K562 (cell line): ENCODE measurements at regions not wholly inside any gene's neighbourhood (a gene's known extent, or its start where the extent isn't known, plus 50 kb on each side); places are given as distances from the start of the nearest gene placed in this dataset.

Experiments
- RFX5 ChIP-seq: IDR thresholded peaks from 2 replicates; pipeline ENCODE4 v1.6.1; 2011; ENCODE audit warnings: low read depth, mild to moderate bottlenecking, improper control_type of control experiment, low read length
- TF ChIP-seq, protein P1 (sequence below): fragments of 250-450 bp; sonication (Bioruptor Pico); IDR thresholded peaks from 2 replicates; pipeline ENCODE4 v1.5.0; 2021; ENCODE audit warnings: mild to moderate bottlenecking, borderline replicate concordance
- TF ChIP-seq, protein P2 (sequence below): fragments of 450-650 bp; IDR thresholded peaks from 2 replicates; pipeline ENCODE4 v1.6.1; 2016; ENCODE audit warnings: low read depth
- TF ChIP-seq, protein P3 (sequence below): fragments of 150-350 bp; IDR thresholded peaks from 2 replicates; pipeline ENCODE4 v1.6.1; 2014; ENCODE audit warnings: low read depth, mild to moderate bottlenecking, low read length, borderline replicate concordance

DNA sequence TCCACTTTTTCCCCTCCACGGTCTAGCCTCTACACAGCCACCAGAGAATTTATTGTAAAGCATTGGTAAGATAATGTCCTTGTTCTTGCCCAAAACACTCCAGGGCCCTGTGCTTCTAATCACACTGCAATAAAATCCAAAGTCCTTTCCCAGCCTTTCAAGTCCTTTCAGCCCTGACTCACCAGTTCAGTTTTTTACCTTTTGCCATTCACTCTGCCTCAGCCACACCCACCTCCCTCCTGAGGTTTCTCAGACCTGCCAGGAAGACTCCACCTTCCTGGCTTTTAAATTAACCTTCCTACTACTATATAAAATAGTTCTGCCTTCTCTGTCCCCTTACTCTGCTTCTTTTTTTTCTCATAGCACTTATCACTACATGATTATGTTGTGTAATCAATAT, 91.0 kb upstream of the ARHGAP32 start (continued):
- TF ChIP-seq, protein P1, sequence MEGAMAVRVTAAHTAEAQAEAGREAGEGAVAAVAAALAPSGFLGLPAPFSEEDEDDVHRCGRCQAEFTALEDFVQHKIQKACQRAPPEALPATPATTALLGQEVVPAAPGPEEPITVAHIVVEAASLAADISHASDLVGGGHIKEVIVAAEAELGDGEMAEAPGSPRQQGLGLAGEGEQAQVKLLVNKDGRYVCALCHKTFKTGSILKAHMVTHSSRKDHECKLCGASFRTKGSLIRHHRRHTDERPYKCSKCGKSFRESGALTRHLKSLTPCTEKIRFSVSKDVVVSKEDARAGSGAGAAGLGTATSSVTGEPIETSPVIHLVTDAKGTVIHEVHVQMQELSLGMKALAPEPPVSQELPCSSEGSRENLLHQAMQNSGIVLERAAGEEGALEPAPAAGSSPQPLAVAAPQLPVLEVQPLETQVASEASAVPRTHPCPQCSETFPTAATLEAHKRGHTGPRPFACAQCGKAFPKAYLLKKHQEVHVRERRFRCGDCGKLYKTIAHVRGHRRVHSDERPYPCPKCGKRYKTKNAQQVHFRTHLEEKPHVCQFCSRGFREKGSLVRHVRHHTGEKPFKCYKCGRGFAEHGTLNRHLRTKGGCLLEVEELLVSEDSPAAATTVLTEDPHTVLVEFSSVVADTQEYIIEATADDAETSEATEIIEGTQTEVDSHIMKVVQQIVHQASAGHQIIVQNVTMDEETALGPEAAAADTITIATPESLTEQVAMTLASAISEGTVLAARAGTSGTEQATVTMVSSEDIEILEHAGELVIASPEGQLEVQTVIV (CRISPR knock-in tag): no peak
- TF ChIP-seq, protein P2, sequence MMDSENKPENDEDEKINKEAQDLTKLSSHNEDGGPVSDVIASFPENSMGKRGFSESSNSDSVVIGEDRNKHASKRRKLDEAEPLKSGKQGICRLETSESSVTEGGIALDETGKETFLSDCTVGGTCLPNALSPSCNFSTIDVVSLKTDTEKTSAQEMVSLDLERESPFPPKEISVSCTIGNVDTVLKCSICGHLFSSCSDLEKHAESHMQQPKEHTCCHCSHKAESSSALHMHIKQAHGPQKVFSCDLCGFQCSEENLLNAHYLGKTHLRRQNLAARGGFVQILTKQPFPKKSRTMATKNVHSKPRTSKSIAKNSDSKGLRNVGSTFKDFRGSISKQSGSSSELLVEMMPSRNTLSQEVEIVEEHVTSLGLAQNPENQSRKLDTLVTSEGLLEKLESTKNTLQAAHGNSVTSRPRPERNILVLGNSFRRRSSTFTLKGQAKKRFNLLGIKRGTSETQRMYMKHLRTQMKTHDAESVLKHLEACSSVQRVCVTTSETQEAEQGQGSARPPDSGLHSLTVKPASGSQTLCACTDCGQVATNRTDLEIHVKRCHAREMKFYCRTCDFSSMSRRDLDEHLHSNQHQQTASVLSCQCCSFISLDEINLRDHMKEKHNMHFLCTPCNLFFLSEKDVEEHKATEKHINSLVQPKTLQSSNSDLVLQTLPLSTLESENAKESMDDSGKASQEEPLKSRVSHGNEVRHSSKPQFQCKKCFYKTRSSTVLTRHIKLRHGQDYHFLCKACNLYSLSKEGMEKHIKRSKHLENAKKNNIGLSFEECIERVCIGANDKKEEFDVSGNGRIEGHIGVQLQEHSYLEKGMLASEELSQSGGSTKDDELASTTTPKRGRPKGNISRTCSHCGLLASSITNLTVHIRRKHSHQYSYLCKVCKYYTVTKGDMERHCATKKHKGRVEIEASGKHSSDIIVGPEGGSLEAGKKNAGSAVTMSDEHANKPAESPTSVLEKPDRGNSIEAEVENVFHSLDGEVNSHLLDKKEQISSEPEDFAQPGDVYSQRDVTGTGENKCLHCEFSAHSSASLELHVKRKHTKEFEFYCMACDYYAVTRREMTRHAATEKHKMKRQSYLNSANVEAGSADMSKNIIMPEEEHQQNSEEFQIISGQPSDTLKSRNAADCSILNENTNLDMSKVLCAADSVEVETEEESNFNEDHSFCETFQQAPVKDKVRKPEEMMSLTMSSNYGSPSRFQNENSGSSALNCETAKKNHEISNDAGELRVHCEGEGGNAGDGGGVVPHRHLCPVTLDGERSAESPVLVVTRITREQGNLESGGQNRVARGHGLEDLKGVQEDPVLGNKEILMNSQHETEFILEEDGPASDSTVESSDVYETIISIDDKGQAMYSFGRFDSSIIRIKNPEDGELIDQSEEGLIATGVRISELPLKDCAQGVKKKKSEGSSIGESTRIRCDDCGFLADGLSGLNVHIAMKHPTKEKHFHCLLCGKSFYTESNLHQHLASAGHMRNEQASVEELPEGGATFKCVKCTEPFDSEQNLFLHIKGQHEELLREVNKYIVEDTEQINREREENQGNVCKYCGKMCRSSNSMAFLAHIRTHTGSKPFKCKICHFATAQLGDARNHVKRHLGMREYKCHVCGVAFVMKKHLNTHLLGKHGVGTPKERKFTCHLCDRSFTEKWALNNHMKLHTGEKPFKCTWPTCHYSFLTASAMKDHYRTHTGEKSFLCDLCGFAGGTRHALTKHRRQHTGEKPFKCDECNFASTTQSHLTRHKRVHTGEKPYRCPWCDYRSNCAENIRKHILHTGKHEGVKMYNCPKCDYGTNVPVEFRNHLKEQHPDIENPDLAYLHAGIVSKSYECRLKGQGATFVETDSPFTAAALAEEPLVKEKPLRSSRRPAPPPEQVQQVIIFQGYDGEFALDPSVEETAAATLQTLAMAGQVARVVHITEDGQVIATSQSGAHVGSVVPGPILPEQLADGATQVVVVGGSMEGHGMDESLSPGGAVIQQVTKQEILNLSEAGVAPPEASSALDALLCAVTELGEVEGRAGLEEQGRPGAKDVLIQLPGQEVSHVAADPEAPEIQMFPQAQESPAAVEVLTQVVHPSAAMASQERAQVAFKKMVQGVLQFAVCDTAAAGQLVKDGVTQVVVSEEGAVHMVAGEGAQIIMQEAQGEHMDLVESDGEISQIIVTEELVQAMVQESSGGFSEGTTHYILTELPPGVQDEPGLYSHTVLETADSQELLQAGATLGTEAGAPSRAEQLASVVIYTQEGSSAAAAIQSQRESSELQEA: no peak
- TF ChIP-seq, protein P3, sequence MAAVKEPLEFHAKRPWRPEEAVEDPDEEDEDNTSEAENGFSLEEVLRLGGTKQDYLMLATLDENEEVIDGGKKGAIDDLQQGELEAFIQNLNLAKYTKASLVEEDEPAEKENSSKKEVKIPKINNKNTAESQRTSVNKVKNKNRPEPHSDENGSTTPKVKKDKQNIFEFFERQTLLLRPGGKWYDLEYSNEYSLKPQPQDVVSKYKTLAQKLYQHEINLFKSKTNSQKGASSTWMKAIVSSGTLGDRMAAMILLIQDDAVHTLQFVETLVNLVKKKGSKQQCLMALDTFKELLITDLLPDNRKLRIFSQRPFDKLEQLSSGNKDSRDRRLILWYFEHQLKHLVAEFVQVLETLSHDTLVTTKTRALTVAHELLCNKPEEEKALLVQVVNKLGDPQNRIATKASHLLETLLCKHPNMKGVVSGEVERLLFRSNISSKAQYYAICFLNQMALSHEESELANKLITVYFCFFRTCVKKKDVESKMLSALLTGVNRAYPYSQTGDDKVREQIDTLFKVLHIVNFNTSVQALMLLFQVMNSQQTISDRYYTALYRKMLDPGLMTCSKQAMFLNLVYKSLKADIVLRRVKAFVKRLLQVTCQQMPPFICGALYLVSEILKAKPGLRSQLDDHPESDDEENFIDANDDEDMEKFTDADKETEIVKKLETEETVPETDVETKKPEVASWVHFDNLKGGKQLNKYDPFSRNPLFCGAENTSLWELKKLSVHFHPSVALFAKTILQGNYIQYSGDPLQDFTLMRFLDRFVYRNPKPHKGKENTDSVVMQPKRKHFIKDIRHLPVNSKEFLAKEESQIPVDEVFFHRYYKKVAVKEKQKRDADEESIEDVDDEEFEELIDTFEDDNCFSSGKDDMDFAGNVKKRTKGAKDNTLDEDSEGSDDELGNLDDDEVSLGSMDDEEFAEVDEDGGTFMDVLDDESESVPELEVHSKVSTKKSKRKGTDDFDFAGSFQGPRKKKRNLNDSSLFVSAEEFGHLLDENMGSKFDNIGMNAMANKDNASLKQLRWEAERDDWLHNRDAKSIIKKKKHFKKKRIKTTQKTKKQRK: no peak
- TF ChIP-seq RFX5: no peak
